ENCODE measurements at regions not wholly inside any gene's neighbourhood (a gene's known extent, or its start where the extent isn't known, plus 50 kb on each side); places are given as distances from the start of the nearest gene placed in this dataset.
"Not testable (repeated sequence)": the region's sequence is repeated elsewhere in the genome, so short reads cannot be mapped to it uniquely, and the experiment has no call there.

DNA sequence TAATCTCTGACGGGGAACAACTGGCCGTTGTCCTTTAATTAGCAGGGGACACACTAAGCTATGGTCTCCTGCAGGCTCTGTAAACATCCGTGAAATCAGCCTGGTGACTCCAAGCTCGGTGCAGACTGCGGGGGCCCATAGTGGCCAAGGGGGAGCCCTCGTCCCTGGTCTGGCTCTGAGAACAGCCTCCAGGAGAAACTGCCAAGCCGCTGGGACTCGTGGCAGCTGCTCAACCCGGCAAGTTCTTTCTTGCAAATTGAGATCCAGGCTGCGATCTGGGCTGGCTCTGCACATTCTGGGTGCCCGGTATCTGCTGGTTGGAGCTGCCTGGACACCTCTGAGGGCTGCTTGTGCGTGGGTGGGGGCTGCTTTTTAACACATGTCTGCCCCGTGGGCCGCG is 71.6 kb upstream of the ZNF479 start:
- CTCF ChIA-PET, result not testable (repeated sequence)
- peaks cover 0 to 57% (median 23%) of the 10 kb centered on the region in 11 donors for H3K9me3 Mint-ChIP-seq

DNA sequence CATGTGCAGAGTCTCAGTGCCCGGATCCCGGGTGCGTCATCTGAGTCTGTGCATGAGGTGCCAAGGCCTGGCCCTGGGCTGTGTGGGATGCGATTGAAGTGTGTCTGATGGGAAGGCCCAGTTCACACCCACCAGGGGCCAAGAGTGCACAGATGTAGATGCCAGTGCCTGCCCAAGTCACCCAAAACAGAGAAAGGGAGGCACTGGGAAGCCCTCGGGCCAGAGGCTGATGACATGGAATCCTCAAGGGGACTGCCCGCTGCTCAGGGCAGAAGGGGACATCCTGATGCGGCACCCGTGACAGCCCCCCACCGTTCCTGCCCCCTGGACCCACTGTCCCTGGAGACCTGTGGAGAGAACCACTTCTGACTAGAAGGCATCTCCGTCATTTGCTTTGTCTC is 72.2 kb upstream of the ZNF479 start:
- Mint-ChIP-seq H3K4me1 (no peaks in the 10 kb centered on the region), H3K27ac (no peak overlapping the region), H3K36me3 (peaks cover 0 to 9% (median 4%) of the 10 kb centered on the region in 5 donors), H3K27me3 (no peaks in the 10 kb centered on the region), H3K9me3 (peaks cover 0 to 62% (median 28%) of the 10 kb centered on the region in 11 donors), H3K4me3 (no peak overlapping the region)
- ChIA-PET POLR2A (no interaction called here), CTCF (no interaction called here)
- Histone ChIP-seq H3K4me3 (ENCODE audit: low read length) (no peak overlapping the region), H3K27me3 (ENCODE audit: control insufficient read depth in 2 of 2, insufficient read depth in 2 of 2, low read length in 2 of 2) (no peaks in the 10 kb centered on the region), H3K27ac (ENCODE audit: low read depth, low read length) (no peak overlapping the region), H3K36me3 (ENCODE audit: control insufficient read depth in 2 of 3, insufficient read depth in 3 of 3, low read length in 3 of 3) (no peaks in the 10 kb centered on the region), H3K9me3 (ENCODE audit: control insufficient read depth in 2 of 3, low read length in 3 of 3) (peaks cover 0 to 56% (median 0%) of the 10 kb centered on the region in 3 experiments), H3K4me1 (ENCODE audit: control insufficient read depth in 2 of 2, insufficient read depth in 2 of 2, low read length in 2 of 2) (no peaks in the 10 kb centered on the region)
- intact Hi-C loops (cut with micrococcal nuclease), result no loop called here
- DNase-seq, result no peak
- ATAC-seq, result no peak

More for the DNA sequence above, 71.6 kb upstream of the ZNF479 start:
- H3K27ac Mint-ChIP-seq; H3K27me3 Mint-ChIP-seq; H3K27me3 ChIP-seq (ENCODE audit: control insufficient read depth in 2 of 2, insufficient read depth in 2 of 2, low read length in 2 of 2); H3K4me3 Mint-ChIP-seq; DNase-seq; H3K4me1 Mint-ChIP-seq; POLR2A ChIA-PET; H3K36me3 Mint-ChIP-seq; H3K4me1 ChIP-seq (ENCODE audit: control insufficient read depth in 2 of 2, insufficient read depth in 2 of 2, low read length in 2 of 2); H3K36me3 ChIP-seq (ENCODE audit: control insufficient read depth in 2 of 3, insufficient read depth in 3 of 3, low read length in 3 of 3); ATAC-seq; H3K4me3 ChIP-seq (ENCODE audit: low read length); H3K27ac ChIP-seq (ENCODE audit: low read depth, low read length); intact Hi-C loops (cut with micrococcal nuclease): not testable (repeated sequence)
- peaks cover 0 to 61% (median 0%) of the 10 kb centered on the region in 3 experiments for H3K9me3 ChIP-seq (ENCODE audit: control insufficient read depth in 2 of 3, low read length in 3 of 3)

DNA sequence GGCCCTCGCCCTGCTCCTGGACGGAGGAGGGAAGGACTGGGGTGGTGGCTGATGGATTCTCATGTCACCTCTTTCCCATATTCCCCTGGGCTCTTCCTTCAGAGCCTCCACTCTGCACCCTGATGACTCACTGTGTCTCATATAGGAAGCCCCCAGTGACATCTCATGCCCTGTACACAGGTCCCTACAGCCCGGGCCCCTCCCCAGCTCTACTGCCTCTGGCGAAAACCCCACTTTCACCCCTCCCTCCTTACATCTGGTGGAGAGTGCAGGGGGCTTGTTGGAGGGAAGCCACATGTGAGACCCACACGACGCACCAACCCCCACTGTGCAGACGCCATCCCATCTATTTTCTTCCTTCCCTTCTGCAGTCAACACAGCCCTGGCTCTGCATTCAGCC is 72.8 kb upstream of the ZNF479 start:
- ChIA-PET POLR2A (no interaction called here), CTCF (no interaction called here)
- Mint-ChIP-seq H3K36me3 (peaks cover 0 to 9% (median 4%) of the 10 kb centered on the region in 5 donors), H3K27ac (no peak overlapping the region), H3K9me3 (peaks cover 0 to 66% (median 28%) of the 10 kb centered on the region in 11 donors), H3K4me3 (no peak overlapping the region), H3K4me1 (no peaks in the 10 kb centered on the region), H3K27me3 (no peaks in the 10 kb centered on the region)
- no peak overlapping the region for H3K4me3 ChIP-seq (ENCODE audit: low read length)
- no peaks in the 10 kb centered on the region for H3K36me3 ChIP-seq (ENCODE audit: control insufficient read depth in 2 of 3, insufficient read depth in 3 of 3, low read length in 3 of 3)
- ATAC-seq (no peak), DNase-seq (no peak)
- H3K4me1 ChIP-seq (ENCODE audit: control insufficient read depth in 2 of 2, insufficient read depth in 2 of 2, low read length in 2 of 2), result no peaks in the 10 kb centered on the region
- peaks cover 0 to 56% (median 0%) of the 10 kb centered on the region in 3 experiments for H3K9me3 ChIP-seq (ENCODE audit: control insufficient read depth in 2 of 3, low read length in 3 of 3)
- intact Hi-C loops (cut with micrococcal nuclease), result no loop called here
- H3K27ac ChIP-seq (ENCODE audit: low read depth, low read length), result no peak overlapping the region
- H3K27me3 ChIP-seq (ENCODE audit: control insufficient read depth in 2 of 2, insufficient read depth in 2 of 2, low read length in 2 of 2), result no peaks in the 10 kb centered on the region

DNA sequence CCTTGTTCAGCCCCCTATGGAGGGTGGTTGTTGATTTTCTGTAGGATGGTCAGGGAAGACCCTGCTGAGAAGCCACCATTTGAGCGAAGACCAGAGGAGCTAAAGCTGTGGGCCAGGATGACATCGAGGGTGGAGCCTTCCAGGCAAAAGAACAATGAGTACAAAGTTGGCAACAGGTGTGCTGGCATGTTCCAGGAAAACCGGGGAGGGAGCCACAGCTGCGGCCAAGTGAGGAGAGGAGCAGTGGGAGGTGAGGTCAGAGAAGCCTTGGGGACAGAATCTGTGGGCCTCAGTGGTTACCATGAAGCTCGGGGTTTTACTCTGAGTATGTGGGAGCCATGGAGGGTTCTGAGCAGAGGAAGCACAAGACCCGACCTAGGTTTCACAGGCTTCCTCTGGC is 75.6 kb upstream of the ZNF479 start:
- H3K9me3 Mint-ChIP-seq, result peaks cover 5 to 81% (median 22%) of the 10 kb centered on the region in 11 donors
- no peak overlapping the region for H3K4me3 Mint-ChIP-seq
- Histone ChIP-seq H3K36me3 (ENCODE audit: control insufficient read depth in 2 of 3, insufficient read depth in 3 of 3, low read length in 3 of 3) (no peaks in the 10 kb centered on the region), H3K27me3 (ENCODE audit: control insufficient read depth in 2 of 2, insufficient read depth in 2 of 2, low read length in 2 of 2) (no peaks in the 10 kb centered on the region), H3K4me3 (ENCODE audit: low read length) (no peak overlapping the region), H3K27ac (ENCODE audit: low read depth, low read length) (no peak overlapping the region), H3K9me3 (ENCODE audit: control insufficient read depth in 2 of 3, low read length in 3 of 3) (peaks cover 0 to 49% (median 0%) of the 10 kb centered on the region in 3 experiments), H3K4me1 (ENCODE audit: control insufficient read depth in 2 of 2, insufficient read depth in 2 of 2, low read length in 2 of 2) (no peaks in the 10 kb centered on the region)
- intact Hi-C loops (cut with micrococcal nuclease), result no loop called here
- ATAC-seq (no peak), DNase-seq (no peak)
- peaks cover 0 to 9% (median 4%) of the 10 kb centered on the region in 5 donors for H3K36me3 Mint-ChIP-seq
- no peaks in the 10 kb centered on the region for H3K4me1 Mint-ChIP-seq
- no peak overlapping the region for H3K27ac Mint-ChIP-seq
- ChIA-PET POLR2A (no interaction called here), CTCF (no interaction called here)
- no peaks in the 10 kb centered on the region for H3K27me3 Mint-ChIP-seq

DNA sequence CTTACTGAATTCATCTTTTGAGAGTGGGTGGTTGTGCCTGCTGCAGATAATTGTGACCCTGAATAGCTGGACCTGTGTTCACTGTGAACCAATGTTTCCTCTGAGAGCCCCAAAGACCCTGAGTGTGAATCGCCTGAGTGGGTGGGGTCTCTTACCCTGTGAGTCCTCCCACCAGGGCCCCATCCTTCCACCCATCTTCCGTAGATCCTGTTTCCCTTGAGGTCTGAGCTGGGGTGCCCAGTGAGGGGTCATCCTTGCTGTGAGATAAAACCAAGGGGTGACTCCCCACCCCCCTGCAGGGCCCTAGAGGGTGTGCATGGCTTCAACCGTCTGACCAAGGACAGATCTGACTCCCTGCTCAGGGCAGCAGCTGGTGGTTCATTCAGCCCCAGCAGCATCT is 78.0 kb upstream of the ZNF479 start:
- ATAC-seq, result no peak
- no peak overlapping the region for H3K27ac Mint-ChIP-seq
- peaks cover 10 to 81% (median 24%) of the 10 kb centered on the region in 11 donors for H3K9me3 Mint-ChIP-seq
- H3K36me3 Mint-ChIP-seq, result peaks cover 0 to 6% (median 4%) of the 10 kb centered on the region in 5 donors
- peaks cover 0 to 40% (median 0%) of the 10 kb centered on the region in 3 experiments for H3K9me3 ChIP-seq (ENCODE audit: control insufficient read depth in 2 of 3, low read length in 3 of 3)
- no peaks in the 10 kb centered on the region for H3K27me3 ChIP-seq (ENCODE audit: control insufficient read depth in 2 of 2, insufficient read depth in 2 of 2, low read length in 2 of 2)
- intact Hi-C loops (cut with micrococcal nuclease), result no loop called here
- POLR2A ChIA-PET, result no interaction called here
- H3K4me3 ChIP-seq (ENCODE audit: low read length), result no peak overlapping the region
- H3K4me3 Mint-ChIP-seq, result no peak overlapping the region
- no peaks in the 10 kb centered on the region for H3K4me1 ChIP-seq (ENCODE audit: control insufficient read depth in 2 of 2, insufficient read depth in 2 of 2, low read length in 2 of 2)
- CTCF ChIA-PET, result no interaction called here
- no peak overlapping the region for H3K27ac ChIP-seq (ENCODE audit: low read depth, low read length)
- no peaks in the 10 kb centered on the region for H3K4me1 Mint-ChIP-seq
- no peaks in the 10 kb centered on the region for H3K36me3 ChIP-seq (ENCODE audit: control insufficient read depth in 2 of 3, insufficient read depth in 3 of 3, low read length in 3 of 3)
- no peak for DNase-seq
- H3K27me3 Mint-ChIP-seq, result no peaks in the 10 kb centered on the region

DNA sequence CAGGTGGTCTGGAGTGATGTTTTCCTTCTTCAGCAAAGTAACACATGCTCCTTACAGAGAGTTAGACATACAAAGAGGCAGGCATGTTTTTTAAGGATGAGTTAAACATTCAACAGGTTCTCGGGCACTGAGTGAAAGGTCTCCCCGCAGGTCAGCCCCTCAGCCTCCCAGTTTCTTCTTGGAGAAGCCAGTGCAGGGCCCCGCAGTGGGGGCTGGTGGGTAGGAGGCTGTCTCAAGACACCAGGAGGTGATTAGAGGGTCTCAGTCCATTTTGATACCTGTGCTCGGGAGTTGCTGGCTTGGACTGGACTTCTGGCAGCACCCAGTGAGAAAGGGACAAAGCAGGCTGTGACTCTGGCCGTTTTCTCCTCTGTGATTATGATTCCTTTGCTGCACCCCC is 78.6 kb upstream of the ZNF479 start:
- POLR2A ChIA-PET, result no interaction called here
- Mint-ChIP-seq H3K9me3 (peaks cover 16 to 84% (median 30%) of the 10 kb centered on the region in 11 donors), H3K36me3 (peaks cover 0 to 11% (median 4%) of the 10 kb centered on the region in 5 donors), H3K4me1 (no peaks in the 10 kb centered on the region), H3K27ac (no peak overlapping the region), H3K27me3 (no peaks in the 10 kb centered on the region), H3K4me3 (no peak overlapping the region)
- intact Hi-C loops (cut with micrococcal nuclease), result no loop called here
- Histone ChIP-seq H3K4me1 (ENCODE audit: control insufficient read depth in 2 of 2, insufficient read depth in 2 of 2, low read length in 2 of 2) (no peaks in the 10 kb centered on the region), H3K36me3 (ENCODE audit: control insufficient read depth in 2 of 3, insufficient read depth in 3 of 3, low read length in 3 of 3) (no peaks in the 10 kb centered on the region), H3K9me3 (ENCODE audit: control insufficient read depth in 2 of 3, low read length in 3 of 3) (peaks cover 0 to 35% (median 0%) of the 10 kb centered on the region in 3 experiments), H3K4me3 (ENCODE audit: low read length) (no peak overlapping the region), H3K27me3 (ENCODE audit: control insufficient read depth in 2 of 2, insufficient read depth in 2 of 2, low read length in 2 of 2) (no peaks in the 10 kb centered on the region), H3K27ac (ENCODE audit: low read depth, low read length) (no peak overlapping the region)
- DNase-seq, result no peak
- no peak for ATAC-seq
- CTCF ChIA-PET, result no interaction called here

DNA sequence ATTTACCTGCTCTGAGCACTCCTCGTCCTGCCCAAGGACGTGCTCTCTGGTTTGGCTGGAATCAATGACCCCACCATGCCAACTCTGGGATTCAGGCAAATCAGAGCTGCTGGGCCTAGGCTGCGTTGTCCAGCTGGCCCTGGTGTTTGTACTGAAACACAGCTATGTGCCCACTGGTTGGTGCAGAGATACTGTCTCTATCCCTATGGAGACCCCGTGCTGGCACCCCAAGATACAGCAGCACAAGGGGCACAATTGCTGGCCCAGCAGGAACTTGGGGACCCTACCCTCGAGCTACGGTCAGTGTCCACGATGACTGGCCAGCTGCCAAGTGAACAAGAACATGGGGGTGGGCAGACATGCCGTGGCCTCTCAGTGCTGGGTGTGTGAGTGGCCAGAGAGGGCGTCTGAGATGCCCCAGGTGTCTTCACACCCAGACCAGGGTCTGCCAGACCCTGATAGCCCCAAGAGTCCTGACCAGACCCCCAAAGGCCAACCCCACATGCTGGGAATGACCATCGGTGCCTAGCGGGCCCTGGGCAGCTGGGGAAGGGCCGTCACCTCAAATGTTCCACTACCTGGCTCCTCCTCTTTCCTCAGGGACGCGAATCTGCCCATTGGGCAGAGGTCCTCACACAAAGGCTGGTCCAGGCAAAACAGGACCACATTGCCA is 79.3 kb upstream of the ZNF479 start:
- Histone ChIP-seq H3K4me3 (ENCODE audit: low read length) (no peak overlapping the region), H3K9me3 (ENCODE audit: control insufficient read depth in 2 of 3, low read length in 3 of 3) (peaks cover 0 to 30% (median 0%) of the 10 kb centered on the region in 3 experiments), H3K27ac (ENCODE audit: low read depth, low read length) (no peak overlapping the region), H3K4me1 (ENCODE audit: control insufficient read depth in 2 of 2, insufficient read depth in 2 of 2, low read length in 2 of 2) (no peaks in the 10 kb centered on the region), H3K36me3 (ENCODE audit: control insufficient read depth in 2 of 3, insufficient read depth in 3 of 3, low read length in 3 of 3) (no peaks in the 10 kb centered on the region), H3K27me3 (ENCODE audit: control insufficient read depth in 2 of 2, insufficient read depth in 2 of 2, low read length in 2 of 2) (no peaks in the 10 kb centered on the region)
- Mint-ChIP-seq H3K4me3 (no peak overlapping the region), H3K27me3 (no peaks in the 10 kb centered on the region), H3K36me3 (peaks cover 0 to 12% (median 7%) of the 10 kb centered on the region in 5 donors), H3K9me3 (peaks cover 21 to 85% (median 34%) of the 10 kb centered on the region in 11 donors), H3K27ac (no peak overlapping the region), H3K4me1 (no peaks in the 10 kb centered on the region)
- DNase-seq (no peak), ATAC-seq (no peak)
- intact Hi-C loops (cut with micrococcal nuclease), result no loop called here
- CTCF ChIA-PET, result no interaction called here
- POLR2A ChIA-PET, result no interaction called here

All from naive thymus-derived CD4-positive, alpha-beta T cell (primary cell).